ENCODE measurements at regions not wholly inside any gene's neighbourhood (a gene's known extent, or its start where the extent isn't known, plus 50 kb on each side); places are given as distances from the start of the nearest gene placed in this dataset.

DNA sequence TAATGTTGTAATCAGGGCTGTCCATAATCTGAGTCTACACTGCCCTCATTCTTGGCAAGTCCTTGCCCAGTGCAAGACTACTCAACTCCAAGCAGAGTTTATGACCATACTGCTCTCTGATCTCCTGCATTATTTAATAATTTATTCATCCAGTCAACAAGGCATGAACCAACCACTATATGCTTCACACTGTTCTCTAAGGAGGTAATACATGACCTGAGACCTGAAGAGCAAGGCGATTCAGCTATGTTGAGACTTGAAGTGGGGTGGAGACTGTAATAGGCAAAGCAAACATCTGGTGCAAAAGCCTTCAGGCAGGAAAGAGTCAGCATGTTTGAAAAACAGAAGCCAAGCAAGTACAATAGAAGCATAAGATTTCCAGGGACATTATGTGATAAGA is 1362.8 kb downstream of the ROBO2 start:
- no peak overlapping the region for H3K4me3 ChIP-seq (replicated peaks in 1 of 2; ENCODE audit: low read depth in 2 of 2, low read length in 2 of 2)
- no peak for DNase-seq (ENCODE audit: low read depth in 2 of 2)
- TF ChIP-seq, protein P1, sequence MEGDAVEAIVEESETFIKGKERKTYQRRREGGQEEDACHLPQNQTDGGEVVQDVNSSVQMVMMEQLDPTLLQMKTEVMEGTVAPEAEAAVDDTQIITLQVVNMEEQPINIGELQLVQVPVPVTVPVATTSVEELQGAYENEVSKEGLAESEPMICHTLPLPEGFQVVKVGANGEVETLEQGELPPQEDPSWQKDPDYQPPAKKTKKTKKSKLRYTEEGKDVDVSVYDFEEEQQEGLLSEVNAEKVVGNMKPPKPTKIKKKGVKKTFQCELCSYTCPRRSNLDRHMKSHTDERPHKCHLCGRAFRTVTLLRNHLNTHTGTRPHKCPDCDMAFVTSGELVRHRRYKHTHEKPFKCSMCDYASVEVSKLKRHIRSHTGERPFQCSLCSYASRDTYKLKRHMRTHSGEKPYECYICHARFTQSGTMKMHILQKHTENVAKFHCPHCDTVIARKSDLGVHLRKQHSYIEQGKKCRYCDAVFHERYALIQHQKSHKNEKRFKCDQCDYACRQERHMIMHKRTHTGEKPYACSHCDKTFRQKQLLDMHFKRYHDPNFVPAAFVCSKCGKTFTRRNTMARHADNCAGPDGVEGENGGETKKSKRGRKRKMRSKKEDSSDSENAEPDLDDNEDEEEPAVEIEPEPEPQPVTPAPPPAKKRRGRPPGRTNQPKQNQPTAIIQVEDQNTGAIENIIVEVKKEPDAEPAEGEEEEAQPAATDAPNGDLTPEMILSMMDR (IDR thresholded peaks at IDR 0.05; ENCODE audit: low read depth, low read length) = no peak

DNA sequence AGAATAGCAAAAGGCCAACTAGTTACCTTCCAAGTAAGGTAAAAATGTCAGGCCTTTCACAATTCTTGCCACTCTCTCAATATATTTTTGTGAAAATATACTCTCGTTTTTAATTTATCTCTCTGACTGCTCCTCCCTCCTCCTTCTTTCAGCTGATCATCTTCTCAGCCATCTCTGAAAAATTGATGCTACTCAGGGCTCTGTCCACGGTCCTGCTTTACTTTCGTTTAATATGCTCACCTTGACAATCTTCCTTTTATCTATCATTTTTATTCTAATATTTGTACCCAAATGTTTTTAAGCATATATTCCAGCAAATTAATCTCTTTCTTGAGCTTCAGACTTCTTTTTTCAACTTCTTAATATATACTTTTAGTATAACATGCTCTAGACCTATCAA is 1362.1 kb downstream of the ROBO1 start:
- no peak for DNase-seq (ENCODE audit: low read depth in 2 of 2)
- TF ChIP-seq, protein P1 (IDR thresholded peaks at IDR 0.05; ENCODE audit: low read depth, low read length) = no peak
- H3K4me3 ChIP-seq (replicated peaks in 1 of 2; ENCODE audit: low read depth in 2 of 2, low read length in 2 of 2) = no peak overlapping the region

DNA sequence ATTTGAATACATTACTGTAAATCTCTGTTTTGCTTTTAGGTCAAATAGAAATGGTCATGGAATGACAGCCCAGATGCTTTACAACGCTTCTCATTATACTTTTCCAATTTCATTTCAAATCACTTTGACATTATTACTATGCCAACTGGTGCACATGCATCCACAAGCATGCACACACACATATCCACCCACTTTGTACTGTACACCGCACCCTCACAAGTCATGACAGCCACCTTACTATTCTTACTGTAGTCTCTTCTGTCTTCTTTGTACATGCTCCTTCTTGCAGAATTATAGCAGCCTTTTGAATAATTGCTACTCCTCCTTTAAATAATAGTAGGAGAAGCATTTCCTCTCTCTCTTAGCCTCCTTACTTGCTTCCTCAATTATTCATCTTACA is 1361.4 kb downstream of the ROBO1 start:
- TF ChIP-seq, protein P1 (IDR thresholded peaks at IDR 0.05; ENCODE audit: low read depth, low read length) = no peak
- no peak for DNase-seq (ENCODE audit: low read depth in 2 of 2)

DNA sequence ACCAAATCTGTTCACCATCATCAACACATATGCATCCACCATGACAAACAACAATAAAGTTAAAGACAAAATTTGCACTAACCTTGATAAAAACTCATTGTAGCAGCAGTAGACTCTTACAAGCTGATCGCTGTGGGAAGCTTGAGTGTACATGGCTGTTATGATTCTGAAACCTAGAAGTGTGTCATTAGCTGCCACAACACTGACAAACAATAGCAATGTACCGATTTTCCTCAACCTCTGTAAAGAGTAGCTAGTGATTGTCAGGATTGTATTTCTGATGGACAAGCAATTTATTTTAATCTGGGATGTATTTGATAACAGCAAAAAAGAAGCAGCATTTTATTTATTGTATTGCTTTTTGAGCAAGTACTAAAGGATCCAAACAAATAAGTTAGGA is 1357.7 kb downstream of the ROBO1 start:
- TF ChIP-seq, protein P1 (IDR thresholded peaks at IDR 0.05; ENCODE audit: low read depth, low read length) = no peak
- H3K4me3 ChIP-seq (replicated peaks in 1 of 2; ENCODE audit: low read depth in 2 of 2, low read length in 2 of 2) = no peak overlapping the region
- DNase-seq (ENCODE audit: low read depth in 2 of 2) = no peak

More for the DNA sequence above, 1361.4 kb downstream of the ROBO1 start:
- no peak overlapping the region for H3K4me3 ChIP-seq (replicated peaks in 1 of 2; ENCODE audit: low read depth in 2 of 2, low read length in 2 of 2)

DNA sequence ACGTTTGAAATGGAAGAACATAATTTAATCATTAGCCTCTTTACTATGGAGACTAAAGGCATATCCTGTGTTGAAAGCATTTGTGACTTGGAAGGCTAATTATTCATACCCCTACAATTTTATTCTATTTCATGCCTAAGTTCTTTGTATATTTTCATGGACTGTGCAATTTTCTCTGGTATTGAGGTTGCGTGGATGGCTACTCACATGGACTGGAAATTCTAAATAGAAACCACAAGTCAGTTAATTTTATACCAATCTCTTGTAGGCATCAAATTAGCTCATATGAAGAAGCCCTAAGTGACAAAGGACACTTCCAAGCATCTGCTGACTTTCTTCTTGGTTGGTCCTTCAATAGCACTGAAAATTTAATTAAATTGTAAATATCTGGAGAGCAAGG is 1353.5 kb downstream of the ROBO1 start:
- TF ChIP-seq, protein P1 (IDR thresholded peaks at IDR 0.05; ENCODE audit: low read depth, low read length) = no peak
- DNase-seq (ENCODE audit: low read depth in 2 of 2) = no peak
- no peak overlapping the region for H3K4me3 ChIP-seq (replicated peaks in 1 of 2; ENCODE audit: low read depth in 2 of 2, low read length in 2 of 2)

DNA sequence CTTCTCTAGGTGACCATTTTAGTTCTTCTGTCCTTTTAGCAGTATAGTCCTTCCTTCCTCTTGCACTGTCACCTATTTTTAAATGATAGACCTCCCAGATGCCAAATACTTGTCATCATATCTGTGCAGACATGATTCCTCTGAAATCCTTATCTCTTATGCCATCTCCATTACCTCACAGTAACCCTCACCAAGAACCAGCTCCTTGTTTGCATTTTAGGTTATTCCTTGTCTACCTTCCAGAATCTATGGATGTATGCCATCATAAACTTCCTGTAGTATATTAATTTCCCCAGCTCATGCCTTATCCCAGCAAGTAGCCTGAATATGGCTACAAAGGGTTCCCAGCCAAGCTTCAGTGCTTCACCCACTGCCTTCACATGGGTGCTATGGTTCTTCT is 1347.2 kb downstream of the ROBO1 start:
- no peak overlapping the region for H3K4me3 ChIP-seq (replicated peaks in 1 of 2; ENCODE audit: low read depth in 2 of 2, low read length in 2 of 2)
- DNase-seq (ENCODE audit: low read depth in 2 of 2) = no peak
- TF ChIP-seq, protein P1 (IDR thresholded peaks at IDR 0.05; ENCODE audit: low read depth, low read length) = no peak

DNA sequence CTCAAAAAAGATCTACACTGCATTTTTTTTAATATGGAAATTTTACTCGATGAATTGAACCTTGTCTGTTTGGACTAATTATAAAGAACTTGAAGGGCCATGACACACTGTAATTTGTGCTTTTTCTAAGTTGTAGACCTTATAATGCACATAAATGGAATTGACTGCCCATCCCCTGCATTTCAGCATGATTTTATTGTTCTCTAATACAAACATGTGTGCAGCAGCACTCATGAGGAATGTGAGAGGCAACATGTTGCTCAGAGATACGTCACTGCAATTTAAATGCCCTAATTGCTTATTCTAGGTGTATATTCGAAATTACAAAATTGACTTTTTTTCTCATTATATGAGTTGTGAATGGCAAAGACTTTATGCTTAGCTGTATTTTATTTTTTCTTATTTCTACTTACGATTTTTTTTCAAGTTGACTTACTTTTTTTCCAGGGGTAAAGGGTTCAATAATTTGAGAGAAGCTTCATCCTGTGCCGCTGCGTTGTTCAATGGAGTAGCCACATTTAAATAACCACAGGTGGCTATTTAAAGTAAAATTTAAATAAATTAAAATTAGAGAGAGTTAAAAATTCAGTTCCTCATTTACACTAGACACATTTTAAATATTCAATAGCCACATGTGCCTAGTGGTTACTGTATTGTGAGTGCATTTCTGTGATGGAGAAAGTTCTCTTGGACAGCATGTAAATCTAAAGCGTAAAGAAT is 1346.4 kb downstream of the ROBO1 start:
- DNase-seq (ENCODE audit: low read depth in 2 of 2) = no peak
- no peak overlapping the region for H3K4me3 ChIP-seq (replicated peaks in 1 of 2; ENCODE audit: low read depth in 2 of 2, low read length in 2 of 2)
- TF ChIP-seq, protein P1 (IDR thresholded peaks at IDR 0.05; ENCODE audit: low read depth, low read length) = no peak

All from cardiac fibroblast (primary cell).